ENCODE measurements at regions not wholly inside any gene's neighbourhood (a gene's known extent, or its start where the extent isn't known, plus 50 kb on each side); places are given as distances from the start of the nearest gene placed in this dataset.

DNA sequence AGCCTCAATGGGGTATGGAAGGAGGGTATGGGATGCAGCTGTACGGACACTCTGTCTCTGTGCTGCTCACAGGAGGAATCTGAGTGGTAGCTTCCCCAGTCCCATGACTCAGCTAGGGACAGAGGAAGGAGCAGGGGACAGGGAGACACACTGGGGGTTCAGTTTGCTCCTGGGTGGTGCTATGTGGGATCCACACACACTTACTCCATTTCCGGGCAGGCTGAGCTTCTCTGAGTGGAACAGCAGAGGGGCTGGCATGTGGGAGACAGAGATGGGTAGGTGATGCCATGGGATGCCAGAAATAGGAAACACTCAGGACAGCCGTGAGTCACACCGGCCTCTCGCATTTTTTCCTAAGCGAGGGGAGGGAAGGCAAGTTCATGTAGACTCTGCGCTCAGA is 59.2 kb upstream of the KIRREL3 start:
- Histone ChIP-seq H3K4me3 (no peak overlapping the region), H3K9me3 (replicated peaks; ENCODE audit: control insufficient read depth, insufficient read depth, low read length) (no peaks in the 10 kb centered on the region), H3K4me2 (ENCODE audit: control insufficient read depth, insufficient read depth) (no peak overlapping the region), H3K27ac (ENCODE audit: control insufficient read depth, insufficient read depth) (no peak overlapping the region), H3K9ac (ENCODE audit: control insufficient read depth, insufficient read depth, low read length) (no peak overlapping the region), H3K79me2 (ENCODE audit: control insufficient read depth, insufficient read depth, low read length) (no peaks in the 10 kb centered on the region), H3K27me3 (replicated peaks in 1 of 2; ENCODE audit: control insufficient read depth in 2 of 2, insufficient read depth in 2 of 2, low read length in 1 of 2) (no peaks in the 10 kb centered on the region), H3K4me1 (ENCODE audit: control insufficient read depth, insufficient read depth, low read length) (no peaks in the 10 kb centered on the region), H2AFZ (ENCODE audit: control insufficient read depth, low read depth, low read length) (no peak overlapping the region), H3K36me3 (ENCODE audit: control insufficient read depth in 2 of 2, insufficient read depth in 2 of 2, low read length in 1 of 2) (no peaks in the 10 kb centered on the region), H4K20me1 (ENCODE audit: control insufficient read depth, insufficient read depth) (no peaks in the 10 kb centered on the region)
- TF ChIP-seq JUND (IDR thresholded peaks at IDR 0.05; ENCODE audit: low read depth, low read length): no peak
- TF ChIP-seq ZZZ3 (IDR thresholded peaks at IDR 0.05; ENCODE audit: control insufficient read depth, insufficient read length, low read depth): no peak
- no peak for TF ChIP-seq IRF4 (IDR thresholded peaks at IDR 0.05; ENCODE audit: low read depth, low read length)
- no peak for TF ChIP-seq CBFB (IDR thresholded peaks at IDR 0.05; ENCODE audit: low read depth)
- ATAC-seq (no peak), FAIRE-seq (no peak), DNase-seq (ENCODE audit: low read depth, low spot score) (no peak)
- POLR2A ChIA-PET: no interaction called here
- CTCF ChIA-PET: interaction anchor here (0.7 to 1.2 kb wide), 2 partner anchors 10 to 14 kb away, joined by 3 to 5 read pairs; no protein-coding TSS in a partner anchor
- intact Hi-C loops (cut with micrococcal nuclease; ENCODE audit: unreplicated experiment): no loop called here
- WGBS (ENCODE audit: insufficient coverage, insufficient replicate concordance, low lambda C conversion rate, missing lambda C conversion rate): 58% methylated on average over 7 of the region's 7 CpGs
- SMC1A ChIA-PET (ENCODE audit: uncharacterized antibody, unreplicated experiment): interaction anchor here (0.6 kb wide), 1 partner anchor 94 kb away, joined by 3 read pairs; no protein-coding TSS in a partner anchor
- BruUV-seq (replicated peaks): no TSS peak
- in situ Hi-C loops (cut with MboI): no loop called here
- RAD21 ChIA-PET (ENCODE audit: unreplicated experiment): no interaction called here

DNA sequence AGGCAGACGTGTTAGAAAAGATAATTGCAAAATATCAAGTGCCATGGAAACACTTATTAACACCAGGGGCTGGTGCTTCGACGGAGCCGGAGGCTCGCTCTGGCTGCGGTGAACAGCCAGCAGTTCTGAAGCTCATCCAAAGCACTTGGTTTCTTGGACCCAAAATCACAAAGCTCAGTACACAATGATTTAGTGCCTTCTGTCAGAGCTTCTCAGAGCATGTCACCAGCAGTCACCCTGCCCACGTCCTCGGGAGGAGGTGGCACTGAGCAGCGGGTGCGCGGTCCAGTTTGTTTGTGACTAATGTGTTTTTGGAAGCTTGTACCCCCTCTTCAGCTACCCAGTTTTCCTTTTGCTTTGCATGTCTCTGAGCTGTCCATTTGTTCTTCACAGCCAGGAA is 58.7 kb upstream of the KIRREL3 start:
- ChIA-PET POLR2A (no interaction called here), CTCF (interaction anchor here (0.7 to 1.2 kb wide), 2 partner anchors 9 to 15 kb away, joined by 3 to 5 read pairs; no protein-coding TSS in a partner anchor), SMC1A (ENCODE audit: uncharacterized antibody, unreplicated experiment) (interaction anchor here (0.6 kb wide), 1 partner anchor 93 kb away, joined by 3 read pairs; no protein-coding TSS in a partner anchor), RAD21 (ENCODE audit: unreplicated experiment) (no interaction called here)
- H3K27ac ChIP-seq (ENCODE audit: control insufficient read depth, insufficient read depth): no peak overlapping the region
- no peak overlapping the region for H3K4me3 ChIP-seq
- intact Hi-C loops (cut with micrococcal nuclease; ENCODE audit: unreplicated experiment): no loop called here
- no peak overlapping the region for H3K9ac ChIP-seq (ENCODE audit: control insufficient read depth, insufficient read depth, low read length)
- ATAC-seq (no peak), FAIRE-seq (no peak), DNase-seq (ENCODE audit: low read depth, low spot score) (no peak)
- H3K4me2 ChIP-seq (ENCODE audit: control insufficient read depth, insufficient read depth): no peak overlapping the region
- in situ Hi-C loops (cut with MboI): no loop called here
- no peak overlapping the region for H2AFZ ChIP-seq (ENCODE audit: control insufficient read depth, low read depth, low read length)
- H3K36me3 ChIP-seq (ENCODE audit: control insufficient read depth in 2 of 2, insufficient read depth in 2 of 2, low read length in 1 of 2): no peaks in the 10 kb centered on the region
- H4K20me1 ChIP-seq (ENCODE audit: control insufficient read depth, insufficient read depth): no peaks in the 10 kb centered on the region
- no peaks in the 10 kb centered on the region for H3K9me3 ChIP-seq (replicated peaks; ENCODE audit: control insufficient read depth, insufficient read depth, low read length)
- no TSS peak for BruUV-seq (replicated peaks)
- no peaks in the 10 kb centered on the region for H3K4me1 ChIP-seq (ENCODE audit: control insufficient read depth, insufficient read depth, low read length)
- no peaks in the 10 kb centered on the region for H3K27me3 ChIP-seq (replicated peaks in 1 of 2; ENCODE audit: control insufficient read depth in 2 of 2, insufficient read depth in 2 of 2, low read length in 1 of 2)
- WGBS (ENCODE audit: insufficient coverage, insufficient replicate concordance, low lambda C conversion rate, missing lambda C conversion rate): 60% methylated on average over 11 of the region's 11 CpGs
- no peaks in the 10 kb centered on the region for H3K79me2 ChIP-seq (ENCODE audit: control insufficient read depth, insufficient read depth, low read length)
- TF ChIP-seq POLR2AphosphoS5 (IDR thresholded peaks at IDR 0.05; ENCODE audit: low read length): no peak
- no peak for TF ChIP-seq CBX3 (IDR thresholded peaks at IDR 0.05; ENCODE audit: borderline replicate concordance, low read depth)
- no peak for TF ChIP-seq TCF7 (IDR thresholded peaks at IDR 0.05; ENCODE audit: borderline replicate concordance)
- TF ChIP-seq ASH2L (IDR thresholded peaks at IDR 0.05; ENCODE audit: borderline replicate concordance, low read depth): no peak
- TF ChIP-seq PAX5 (IDR thresholded peaks at IDR 0.05; ENCODE audit: borderline replicate concordance, low read depth, low read length): no peak
- no peak for TF ChIP-seq NFYA (IDR thresholded peaks at IDR 0.05; ENCODE audit: borderline replicate concordance, low read depth, low read length)
- TF ChIP-seq, protein P1, sequence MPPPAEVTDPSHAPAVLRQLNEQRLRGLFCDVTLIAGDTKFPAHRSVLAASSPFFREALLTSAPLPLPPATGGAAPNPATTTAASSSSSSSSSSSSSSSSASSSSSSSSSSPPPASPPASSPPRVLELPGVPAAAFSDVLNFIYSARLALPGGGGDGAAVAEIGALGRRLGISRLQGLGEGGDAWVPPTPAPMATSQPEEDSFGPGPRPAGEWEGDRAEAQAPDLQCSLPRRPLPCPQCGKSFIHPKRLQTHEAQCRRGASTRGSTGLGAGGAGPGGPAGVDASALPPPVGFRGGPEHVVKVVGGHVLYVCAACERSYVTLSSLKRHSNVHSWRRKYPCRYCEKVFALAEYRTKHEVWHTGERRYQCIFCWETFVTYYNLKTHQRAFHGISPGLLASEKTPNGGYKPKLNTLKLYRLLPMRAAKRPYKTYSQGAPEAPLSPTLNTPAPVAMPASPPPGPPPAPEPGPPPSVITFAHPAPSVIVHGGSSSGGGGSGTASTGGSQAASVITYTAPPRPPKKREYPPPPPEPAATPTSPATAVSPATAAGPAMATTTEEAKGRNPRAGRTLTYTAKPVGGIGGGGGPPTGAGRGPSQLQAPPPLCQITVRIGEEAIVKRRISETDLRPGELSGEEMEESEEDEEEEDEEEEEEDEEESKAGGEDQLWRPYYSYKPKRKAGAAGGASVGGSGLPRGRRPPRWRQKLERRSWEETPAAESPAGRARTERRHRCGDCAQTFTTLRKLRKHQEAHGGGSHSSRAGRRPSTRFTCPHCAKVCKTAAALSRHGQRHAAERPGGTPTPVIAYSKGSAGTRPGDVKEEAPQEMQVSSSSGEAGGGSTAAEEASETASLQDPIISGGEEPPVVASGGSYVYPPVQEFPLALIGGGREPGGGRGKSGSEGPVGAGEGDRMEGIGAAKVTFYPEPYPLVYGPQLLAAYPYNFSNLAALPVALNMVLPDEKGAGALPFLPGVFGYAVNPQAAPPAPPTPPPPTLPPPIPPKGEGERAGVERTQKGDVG (CRISPR knock-in tag; IDR thresholded peaks at IDR 0.05): no peak
- TF ChIP-seq ZNF384 (IDR thresholded peaks at IDR 0.05; ENCODE audit: borderline replicate concordance, low read depth, low read length): no peak
- no peak for TF ChIP-seq NBN (IDR thresholded peaks at IDR 0.05)
- TF ChIP-seq YBX1 (IDR thresholded peaks at IDR 0.05): no peak
- no peak for TF ChIP-seq MXI1 (IDR thresholded peaks at IDR 0.05; ENCODE audit: low read depth, low read length)
- no peak for TF ChIP-seq SIX5 (IDR thresholded peaks at IDR 0.05; ENCODE audit: low read depth, low read length, severe bottlenecking)
- TF ChIP-seq CHD4 (IDR thresholded peaks at IDR 0.05): no peak

Data from GM12878 (cell line).